SU-DHL-6 (cell line): ENCODE measurements at regions not wholly inside any gene's neighbourhood (a gene's known extent, or its start where the extent isn't known, plus 50 kb on each side); places are given as distances from the start of the nearest gene placed in this dataset.

Experiments
- EZH2phosphoT487 ChIP-seq: fragments of 200-600 bp; sonication (generic), shearing (Covaris generic); conservative IDR thresholded peaks from 2 replicates; pipeline ENCODE4 v1.6.1; 2018; ENCODE audit warnings: mild to moderate bottlenecking, antibody characterized with exemption, low read length, moderate library complexity, mixed read lengths
- TF ChIP-seq, protein P1 (sequence below): fragments of 200-600 bp; sonication (generic); IDR thresholded peaks from one replicate; pipeline ENCODE4 v1.5.1; 2017; ENCODE audit warnings: antibody characterized with exemption, mild to moderate bottlenecking, low read length, moderate library complexity; ENCODE audit not compliant: insufficient read depth, poor library complexity, severe bottlenecking

DNA sequence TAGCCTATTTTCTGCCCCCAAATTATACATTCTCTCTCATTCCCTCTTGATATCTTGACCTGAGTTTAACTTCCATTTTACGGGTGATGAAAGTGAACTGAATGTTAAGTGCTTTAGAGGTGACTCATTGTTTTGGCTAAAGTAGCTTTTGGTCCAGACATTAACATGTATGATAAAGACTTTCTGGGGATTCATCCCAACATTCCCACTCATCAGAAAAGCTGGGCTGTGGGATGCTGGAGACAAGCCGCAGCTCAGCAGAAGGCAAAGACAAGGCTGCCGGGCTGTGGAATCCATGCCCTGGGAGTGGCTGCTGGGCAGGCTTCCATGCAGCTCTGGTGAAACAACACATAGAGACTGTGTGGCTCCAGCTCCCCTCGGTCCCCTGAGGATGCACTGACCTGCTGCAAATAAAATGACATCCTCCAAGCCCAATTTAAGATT, 89.9 kb upstream of the SYNDIG1 start:
- TF ChIP-seq, protein P1, sequence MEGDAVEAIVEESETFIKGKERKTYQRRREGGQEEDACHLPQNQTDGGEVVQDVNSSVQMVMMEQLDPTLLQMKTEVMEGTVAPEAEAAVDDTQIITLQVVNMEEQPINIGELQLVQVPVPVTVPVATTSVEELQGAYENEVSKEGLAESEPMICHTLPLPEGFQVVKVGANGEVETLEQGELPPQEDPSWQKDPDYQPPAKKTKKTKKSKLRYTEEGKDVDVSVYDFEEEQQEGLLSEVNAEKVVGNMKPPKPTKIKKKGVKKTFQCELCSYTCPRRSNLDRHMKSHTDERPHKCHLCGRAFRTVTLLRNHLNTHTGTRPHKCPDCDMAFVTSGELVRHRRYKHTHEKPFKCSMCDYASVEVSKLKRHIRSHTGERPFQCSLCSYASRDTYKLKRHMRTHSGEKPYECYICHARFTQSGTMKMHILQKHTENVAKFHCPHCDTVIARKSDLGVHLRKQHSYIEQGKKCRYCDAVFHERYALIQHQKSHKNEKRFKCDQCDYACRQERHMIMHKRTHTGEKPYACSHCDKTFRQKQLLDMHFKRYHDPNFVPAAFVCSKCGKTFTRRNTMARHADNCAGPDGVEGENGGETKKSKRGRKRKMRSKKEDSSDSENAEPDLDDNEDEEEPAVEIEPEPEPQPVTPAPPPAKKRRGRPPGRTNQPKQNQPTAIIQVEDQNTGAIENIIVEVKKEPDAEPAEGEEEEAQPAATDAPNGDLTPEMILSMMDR = no peak
- no peak for TF ChIP-seq EZH2phosphoT487
